ENCODE measurements at regions not wholly inside any gene's neighbourhood (a gene's known extent, or its start where the extent isn't known, plus 50 kb on each side); places are given as distances from the start of the nearest gene placed in this dataset.

- no peak for TF ChIP-seq TOPORS (CRISPR knock-in tag; IDR thresholded peaks at IDR 0.05)
- TF ChIP-seq, protein P1, sequence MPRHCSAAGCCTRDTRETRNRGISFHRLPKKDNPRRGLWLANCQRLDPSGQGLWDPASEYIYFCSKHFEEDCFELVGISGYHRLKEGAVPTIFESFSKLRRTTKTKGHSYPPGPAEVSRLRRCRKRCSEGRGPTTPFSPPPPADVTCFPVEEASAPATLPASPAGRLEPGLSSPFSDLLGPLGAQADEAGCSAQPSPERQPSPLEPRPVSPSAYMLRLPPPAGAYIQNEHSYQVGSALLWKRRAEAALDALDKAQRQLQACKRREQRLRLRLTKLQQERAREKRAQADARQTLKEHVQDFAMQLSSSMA (CRISPR knock-in tag; IDR thresholded peaks at IDR 0.05), result no peak
- TF ChIP-seq ZNF205 (CRISPR knock-in tag; IDR thresholded peaks at IDR 0.05), result peak; percentile 91
- TF ChIP-seq SRSF4 (IDR thresholded peaks at IDR 0.05; ENCODE audit: low read depth, low read length, poor library complexity, severe bottlenecking), result no peak
- TF ChIP-seq ZKSCAN8 (CRISPR knock-in tag; IDR thresholded peaks at IDR 0.05; ENCODE audit: borderline replicate concordance), result peak; percentile 74; the same call in 1 of the 2 replicates
- TF ChIP-seq ZNF878 (CRISPR knock-in tag; IDR thresholded peaks at IDR 0.05), result no peak; the same call in 1 of the 2 replicates
- TF ChIP-seq E2F5 (CRISPR knock-in tag; conservative IDR thresholded peaks at IDR 0.05), result no peak
- TF ChIP-seq SATB2 (CRISPR knock-in tag; IDR thresholded peaks at IDR 0.05), result 0 out of 2 replicates have a peak, but pooled peaks have one; percentile 59
- no peak for TF ChIP-seq ZFP36 (IDR thresholded peaks at IDR 0.05; ENCODE audit: borderline replicate concordance, low read depth, low read length, partially characterized antibody)
- peak; percentile 94 for TF ChIP-seq RCOR2 (CRISPR knock-in tag; IDR thresholded peaks at IDR 0.05)
- no peak for TF ChIP-seq AKAP8 (CRISPR knock-in tag; IDR thresholded peaks at IDR 0.05)
- TF ChIP-seq SNAPC2 (CRISPR knock-in tag; IDR thresholded peaks at IDR 0.05), result no peak; the same call in 1 of the 2 replicates
- TF ChIP-seq CHCHD3 (CRISPR knock-in tag; IDR thresholded peaks at IDR 0.05), result no peak
- no peak for TF ChIP-seq CREB1 (IDR thresholded peaks at IDR 0.05)
- TF ChIP-seq CREB1 (CRISPR knock-in tag; IDR thresholded peaks at IDR 0.05), result peak; percentile 56; the same call in 1 of the 2 replicates
- TF ChIP-seq ZBTB40 (IDR thresholded peaks at IDR 0.05), result no peak
- peak; percentile 33; the same call in 1 of the 2 replicates for TF ChIP-seq ZBTB40 (CRISPR knock-in tag; IDR thresholded peaks at IDR 0.05)
- peak; percentile 85 for TF ChIP-seq ZMYM2 (CRISPR knock-in tag; IDR thresholded peaks at IDR 0.05)
Measured at GRCh38 chr21:15211491-15212133, 146.8 kb upstream of the NRIP1 start (continued).
